ENCODE measurements at regions not wholly inside any gene's neighbourhood (a gene's known extent, or its start where the extent isn't known, plus 50 kb on each side); places are given as distances from the start of the nearest gene placed in this dataset.

- TF ChIP-seq, protein P1, sequence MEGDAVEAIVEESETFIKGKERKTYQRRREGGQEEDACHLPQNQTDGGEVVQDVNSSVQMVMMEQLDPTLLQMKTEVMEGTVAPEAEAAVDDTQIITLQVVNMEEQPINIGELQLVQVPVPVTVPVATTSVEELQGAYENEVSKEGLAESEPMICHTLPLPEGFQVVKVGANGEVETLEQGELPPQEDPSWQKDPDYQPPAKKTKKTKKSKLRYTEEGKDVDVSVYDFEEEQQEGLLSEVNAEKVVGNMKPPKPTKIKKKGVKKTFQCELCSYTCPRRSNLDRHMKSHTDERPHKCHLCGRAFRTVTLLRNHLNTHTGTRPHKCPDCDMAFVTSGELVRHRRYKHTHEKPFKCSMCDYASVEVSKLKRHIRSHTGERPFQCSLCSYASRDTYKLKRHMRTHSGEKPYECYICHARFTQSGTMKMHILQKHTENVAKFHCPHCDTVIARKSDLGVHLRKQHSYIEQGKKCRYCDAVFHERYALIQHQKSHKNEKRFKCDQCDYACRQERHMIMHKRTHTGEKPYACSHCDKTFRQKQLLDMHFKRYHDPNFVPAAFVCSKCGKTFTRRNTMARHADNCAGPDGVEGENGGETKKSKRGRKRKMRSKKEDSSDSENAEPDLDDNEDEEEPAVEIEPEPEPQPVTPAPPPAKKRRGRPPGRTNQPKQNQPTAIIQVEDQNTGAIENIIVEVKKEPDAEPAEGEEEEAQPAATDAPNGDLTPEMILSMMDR (IDR thresholded peaks at IDR 0.05; ENCODE audit: low read length), result no peak
- no peak for TF ChIP-seq EZH2phosphoT487 (IDR thresholded peaks at IDR 0.05; ENCODE audit: low read length)
Measured at GRCh38 chr2:83103613-83104012, 1355.5 kb downstream of the SUCLG1 start.
